GM21381 (cell line): ENCODE measurements at regions not wholly inside any gene's neighbourhood (a gene's known extent, or its start where the extent isn't known, plus 50 kb on each side); places are given as distances from the start of the nearest gene placed in this dataset.
"Not testable (repeated sequence)": the region's sequence is repeated elsewhere in the genome, so short reads cannot be mapped to it uniquely, and the experiment has no call there.

ENCODE experiments used
- ATAC-seq: cut with Tn5 transposase; IDR thresholded peaks from one replicate; pipeline ENCODE4 v1.9.1; 2021; ENCODE audit warnings: mild to moderate bottlenecking, moderate library complexity; ENCODE audit not compliant: unreplicated experiment

GRCh38 chr9:106479679-106480078, 383.3 kb upstream of the ZNF462 start:
- no peak for ATAC-seq

GRCh38 chr9:106481013-106481609, 381.9 kb upstream of the ZNF462 start:
- no peak for ATAC-seq

- ATAC-seq, result no peak
These were observed 380.2 kb upstream of the ZNF462 start for GRCh38 chr9:106482733-106483132.

- no peak for ATAC-seq
These were observed 376.3 kb upstream of the ZNF462 start for GRCh38 chr9:106486685-106487084.

GRCh38 chr9:106487266-106487665, 375.7 kb upstream of the ZNF462 start:
- ATAC-seq, result no peak

- ATAC-seq, result not testable (repeated sequence)
These were observed 370.8 kb upstream of the ZNF462 start for GRCh38 chr9:106492126-106492525.

GRCh38 chr9:106500171-106500570, 362.8 kb upstream of the ZNF462 start:
- ATAC-seq, result no peak

- ATAC-seq, result not testable (repeated sequence)
These were observed 361.8 kb upstream of the ZNF462 start for GRCh38 chr9:106501210-106501609.

GRCh38 chr9:106502930-106503329, 360.0 kb upstream of the ZNF462 start:
- no peak for ATAC-seq

- no peak for ATAC-seq
These were observed 359.2 kb upstream of the ZNF462 start for GRCh38 chr9:106503759-106504158.

- ATAC-seq, result no peak
These were observed 336.2 kb upstream of the ZNF462 start for GRCh38 chr9:106526716-106527204.

GRCh38 chr9:106528158-106528557, 334.8 kb upstream of the ZNF462 start:
- no peak for ATAC-seq

GRCh38 chr9:106529616-106530015, 333.4 kb upstream of the ZNF462 start:
- no peak for ATAC-seq

- no peak for ATAC-seq
These were observed 331.5 kb upstream of the ZNF462 start for GRCh38 chr9:106531491-106531890.

GRCh38 chr9:106532306-106533015, 330.5 kb upstream of the ZNF462 start:
- no peak for ATAC-seq

GRCh38 chr9:106534800-106535199, 328.2 kb upstream of the ZNF462 start:
- no peak for ATAC-seq

GRCh38 chr9:106535439-106535838, 327.5 kb upstream of the ZNF462 start:
- ATAC-seq, result no peak

GRCh38 chr9:106557996-106558667, 304.8 kb upstream of the ZNF462 start:
- no peak for ATAC-seq

- ATAC-seq, result no peak
These were observed 302.4 kb upstream of the ZNF462 start for GRCh38 chr9:106560540-106560939.

GRCh38 chr9:106575823-106576222, 287.1 kb upstream of the ZNF462 start:
- no peak for ATAC-seq

GRCh38 chr9:106576232-106576760, 286.7 kb upstream of the ZNF462 start:
- no peak for ATAC-seq

GRCh38 chr9:106577121-106577520, 285.8 kb upstream of the ZNF462 start:
- no peak for ATAC-seq
